Bronchial epithelial cell (primary cell): ENCODE measurements at regions not wholly inside any gene's neighbourhood (a gene's known extent, or its start where the extent isn't known, plus 50 kb on each side); places are given as distances from the start of the nearest gene placed in this dataset.

Experiments
- DNase-seq: peaks from one replicate; pipeline ENCODE4 v3.0.0-alpha.2; 2010; ENCODE audit warnings: low read depth
- FAIRE-seq: peaks from 2 replicates; lab custom pipeline; 2011; peaks lifted over from hg19 to GRCh38; lab: Jason Lieb, UNC
- H3K27me3 ChIP-seq: 2 replicates; pipeline ENCODE4 v1.5.1; 2011; ENCODE audit warnings: low read length; ENCODE audit not compliant: control insufficient read depth, insufficient read depth
- H3K36me3 ChIP-seq: 2 replicates; pipeline ENCODE4 v1.5.1; 2011; ENCODE audit warnings: low read length; ENCODE audit not compliant: control insufficient read depth, insufficient read depth
- H3K4me3 ChIP-seq: 2 replicates; pipeline ENCODE4 v1.5.1; 2011; ENCODE audit warnings: mild to moderate bottlenecking, low read depth, low read length, control low read depth
- CTCF ChIP-seq: IDR thresholded peaks from 2 replicates; pipeline ENCODE4 v1.5.1; 2011; ENCODE audit warnings: mild to moderate bottlenecking, moderate library complexity, low read length, control low read depth, inconsistent platforms; ENCODE audit not compliant: insufficient read depth, severe bottlenecking

- Histone ChIP-seq H3K27me3 (no peaks in the 10 kb centered on the region), H3K36me3 (no peaks in the 10 kb centered on the region), H3K4me3 (no peak overlapping the region)
- no peak for TF ChIP-seq CTCF
- no peak for DNase-seq
- no peak for FAIRE-seq
Measured at GRCh38 chr3:154684440-154684839, 254.4 kb upstream of the GPR149 start.

- Histone ChIP-seq H3K36me3 (no peaks in the 10 kb centered on the region), H3K27me3 (no peaks in the 10 kb centered on the region), H3K4me3 (no peak overlapping the region)
- FAIRE-seq (peak; percentile 75), DNase-seq (no peak)
- no peak for TF ChIP-seq CTCF
Measured at GRCh38 chr3:154684021-154684420, 254.0 kb upstream of the GPR149 start.

GRCh38 chr3:154678041-154678654, 248.2 kb upstream of the GPR149 start:
- H3K27me3 ChIP-seq: no peaks in the 10 kb centered on the region
- no peak overlapping the region for H3K4me3 ChIP-seq
- no peak for TF ChIP-seq CTCF
- no peaks in the 10 kb centered on the region for H3K36me3 ChIP-seq
- FAIRE-seq (no peak), DNase-seq (no peak)

GRCh38 chr3:154668835-154669234, 238.8 kb upstream of the GPR149 start:
- H3K4me3 ChIP-seq: no peak overlapping the region

GRCh38 chr3:154668187-154668586, 238.2 kb upstream of the GPR149 start:
- H3K36me3 ChIP-seq: no peaks in the 10 kb centered on the region
- DNase-seq (no peak), FAIRE-seq (no peak)
- no peaks in the 10 kb centered on the region for H3K27me3 ChIP-seq
- no peak overlapping the region for H3K4me3 ChIP-seq
- TF ChIP-seq CTCF: no peak

More at GRCh38 chr3:154668835-154669234, 238.8 kb upstream of the GPR149 start:
- no peaks in the 10 kb centered on the region for H3K36me3 ChIP-seq
- TF ChIP-seq CTCF: no peak
- DNase-seq: no peak
- no peak for FAIRE-seq
- H3K27me3 ChIP-seq: no peaks in the 10 kb centered on the region

- no peaks in the 10 kb centered on the region for H3K36me3 ChIP-seq
- H3K27me3 ChIP-seq: no peaks in the 10 kb centered on the region
- no peak overlapping the region for H3K4me3 ChIP-seq
- no peak for FAIRE-seq
- TF ChIP-seq CTCF: no peak
- no peak for DNase-seq
Measured at GRCh38 chr3:154666542-154666941, 236.6 kb upstream of the GPR149 start.
